NCI-H2171 (cell line): ENCODE measurements at regions not wholly inside any gene's neighbourhood (a gene's known extent, or its start where the extent isn't known, plus 50 kb on each side); places are given as distances from the start of the nearest gene placed in this dataset.

ENCODE experiments used
- DNase-seq: peaks from one replicate; lab custom pipeline; 2025; lab: John Stamatoyannopoulos, UW

DNA sequence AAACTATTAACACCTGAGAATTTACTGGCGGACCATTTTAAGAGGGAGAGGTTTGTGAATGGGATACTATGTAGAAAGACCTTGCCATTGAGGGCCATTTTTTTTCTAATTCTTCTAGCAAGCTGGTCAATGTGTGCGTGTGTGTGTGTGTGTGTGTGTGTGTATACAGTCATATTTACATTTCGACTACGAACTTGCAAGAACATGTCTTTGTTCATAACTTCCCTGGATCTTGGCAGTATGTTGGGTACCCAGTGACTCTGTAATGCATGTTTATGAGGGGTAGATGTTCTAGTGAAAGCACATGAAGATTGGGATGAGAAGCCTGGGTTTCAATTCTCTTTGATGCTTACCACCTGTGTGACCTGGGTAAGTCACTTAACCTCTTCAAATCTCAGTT is 133.6 kb downstream of the UBE2E3 start:
- DNase-seq, result no peak

DNA sequence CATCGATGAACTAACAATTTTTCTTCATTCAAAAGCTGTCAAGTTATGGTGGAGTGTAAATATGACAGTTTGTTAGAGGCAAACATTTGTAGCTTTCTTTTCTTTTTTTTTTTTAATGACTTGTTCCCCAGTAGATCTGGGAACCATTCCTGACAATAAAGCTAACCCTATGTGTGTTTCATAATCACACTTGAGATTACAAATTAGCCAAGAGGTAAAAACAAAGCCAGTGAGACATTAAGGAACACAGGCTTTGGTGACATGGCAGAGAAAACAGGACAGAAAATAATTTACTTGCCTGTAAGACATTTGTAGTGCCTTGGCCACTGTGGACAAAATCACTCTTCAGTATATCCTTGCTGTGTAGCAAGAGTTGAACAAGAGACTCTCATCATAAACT is 135.9 kb downstream of the UBE2E3 start:
- DNase-seq, result no peak

DNA sequence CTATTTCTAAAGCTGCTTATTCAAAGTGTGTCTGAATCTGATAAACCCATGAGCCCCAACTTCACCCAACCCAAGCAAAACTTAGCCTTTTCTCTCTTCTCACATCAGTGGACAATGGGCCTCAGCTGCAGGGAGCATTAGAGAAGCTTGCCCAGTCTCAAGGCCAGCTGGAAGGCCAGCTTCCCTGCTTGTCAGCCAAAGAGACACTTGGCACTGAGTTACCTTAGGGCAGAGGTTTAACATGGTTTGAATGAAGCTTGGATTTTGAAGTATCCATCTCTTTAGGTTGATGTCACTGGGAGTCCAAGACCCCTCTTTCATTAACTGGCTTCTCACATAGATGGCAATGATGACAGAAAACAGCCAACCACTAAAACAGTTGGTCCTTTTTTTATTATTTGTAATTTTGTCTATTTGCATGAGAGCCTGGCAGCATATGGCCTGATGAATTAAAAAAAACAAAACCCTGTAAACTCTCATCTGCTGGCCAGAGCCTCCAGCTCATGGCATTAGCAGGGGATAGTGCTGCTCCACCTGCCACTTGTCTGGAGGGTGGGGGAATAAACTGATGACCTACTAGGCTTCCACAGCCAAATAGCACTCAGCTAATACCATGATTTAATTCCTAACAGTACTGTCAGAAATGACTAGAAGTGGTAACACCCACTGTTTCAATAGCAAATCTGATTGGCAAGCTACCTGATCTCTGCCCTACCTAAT is 137.0 kb downstream of the UBE2E3 start:
- DNase-seq, result no peak

DNA sequence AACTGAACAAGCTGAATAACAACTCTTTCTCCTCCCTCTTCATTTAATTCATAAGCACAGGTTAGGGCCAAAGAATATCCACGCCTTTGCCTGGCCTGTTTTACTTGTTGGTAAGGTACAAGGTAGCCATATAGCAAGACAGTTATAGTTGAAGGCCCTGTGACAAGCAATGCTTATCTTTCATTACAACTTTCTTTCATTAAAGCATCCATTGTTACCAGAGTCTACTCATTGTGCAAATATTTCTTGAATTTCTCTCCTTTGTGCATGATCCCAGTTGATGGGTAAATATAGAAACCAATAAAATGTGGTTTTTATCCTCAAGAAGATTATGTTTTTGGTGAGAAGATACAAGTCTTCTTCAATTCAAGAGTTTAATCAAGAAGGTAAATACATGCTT is 140.2 kb downstream of the UBE2E3 start:
- no peak for DNase-seq

DNA sequence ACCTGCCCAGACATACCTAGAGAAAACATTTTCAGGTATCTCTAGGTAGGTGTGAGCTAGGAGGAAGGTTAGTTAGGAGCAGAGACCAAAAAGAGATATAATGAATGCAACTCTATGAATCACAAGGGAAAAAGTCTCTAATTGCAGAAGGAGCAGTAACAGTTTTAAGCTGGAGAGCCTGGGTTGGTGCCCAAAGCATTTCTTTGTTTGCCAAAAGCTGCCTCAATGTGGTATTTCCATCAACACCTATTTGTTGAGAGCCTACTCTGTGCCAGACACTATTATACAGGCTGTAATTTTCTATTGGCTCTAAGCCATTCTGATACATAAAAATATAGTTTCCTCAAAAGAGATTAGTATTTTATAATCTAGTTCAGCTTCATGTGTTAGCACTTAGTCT is 141.6 kb downstream of the UBE2E3 start:
- DNase-seq, result no peak

DNA sequence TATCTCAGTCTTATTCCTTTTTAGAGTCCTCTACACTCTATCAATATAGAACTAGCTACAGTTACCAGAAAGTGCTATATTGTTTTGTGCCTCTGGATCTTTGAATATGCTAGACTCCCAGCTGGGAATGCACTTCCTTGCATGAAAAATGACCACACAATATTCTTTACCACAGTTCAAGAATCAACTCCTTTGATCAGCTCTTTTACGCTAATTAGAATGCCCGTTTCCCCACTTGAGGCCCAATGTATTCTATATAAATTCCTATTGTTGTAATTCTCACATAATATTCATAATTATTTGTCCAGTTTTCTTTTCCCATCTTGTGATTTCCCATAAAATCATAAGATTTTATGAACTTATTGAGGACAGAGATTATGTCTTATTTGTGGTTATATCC is 142.2 kb downstream of the UBE2E3 start:
- DNase-seq, result no peak

DNA sequence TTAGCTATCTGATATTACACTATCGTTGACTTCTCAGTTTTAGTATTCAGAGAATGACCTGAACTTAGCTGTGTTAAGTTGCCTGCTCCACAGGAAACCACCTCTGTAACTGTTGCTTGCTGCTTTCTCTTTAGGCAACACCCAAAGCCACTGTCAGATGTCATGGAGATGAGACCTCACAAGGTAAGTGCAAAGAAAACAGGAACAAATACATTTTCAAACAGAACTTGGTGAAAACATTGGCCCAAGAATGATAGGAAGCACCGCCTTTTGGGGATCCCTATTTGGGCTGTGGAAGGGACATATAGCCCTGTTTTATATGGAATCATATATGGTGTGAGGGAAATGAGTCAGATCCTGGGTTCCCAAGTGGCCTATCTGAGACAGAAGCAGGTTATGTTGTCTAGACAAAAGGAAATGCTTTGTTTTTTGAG is 143.4 kb downstream of the UBE2E3 start:
- no peak for DNase-seq

DNA sequence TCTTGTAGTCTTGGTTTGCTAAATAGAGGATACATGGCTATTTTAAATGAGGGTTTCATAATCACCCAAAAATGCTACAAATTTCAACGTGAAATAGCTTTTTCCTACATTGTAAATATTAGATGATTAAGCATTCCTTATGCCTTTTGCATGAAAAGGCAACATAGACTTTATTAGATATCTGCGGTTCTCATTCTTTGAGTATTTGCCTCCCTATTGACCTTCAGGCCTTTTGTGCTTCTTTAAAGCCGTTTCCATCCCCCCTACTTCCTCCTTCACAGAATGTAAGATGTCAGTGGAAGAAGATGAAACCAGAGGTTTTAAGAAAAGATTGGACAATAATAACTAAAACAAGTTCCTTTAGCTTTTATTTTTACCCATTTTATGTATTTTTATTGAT is 144.1 kb downstream of the UBE2E3 start:
- no peak for DNase-seq

DNA sequence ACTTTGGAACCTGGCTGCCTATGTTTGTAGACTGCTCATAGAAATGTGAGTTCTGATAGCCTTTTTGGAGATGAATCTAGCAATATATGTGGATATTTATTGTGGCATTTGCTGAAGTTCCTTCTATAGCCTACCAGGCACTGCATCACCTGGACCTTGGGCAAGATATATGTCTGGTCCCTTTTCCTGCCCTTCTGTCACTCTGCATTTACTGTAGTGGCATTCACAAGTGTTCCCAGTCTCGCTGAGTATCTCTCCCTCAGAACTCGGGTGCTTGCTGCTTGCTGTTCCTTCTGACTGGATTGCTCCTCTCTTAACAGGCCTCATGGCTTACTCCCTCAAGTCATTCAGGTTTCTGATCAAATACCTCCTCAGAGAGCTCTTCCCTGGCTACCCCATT is 145.0 kb downstream of the UBE2E3 start:
- no peak for DNase-seq

DNA sequence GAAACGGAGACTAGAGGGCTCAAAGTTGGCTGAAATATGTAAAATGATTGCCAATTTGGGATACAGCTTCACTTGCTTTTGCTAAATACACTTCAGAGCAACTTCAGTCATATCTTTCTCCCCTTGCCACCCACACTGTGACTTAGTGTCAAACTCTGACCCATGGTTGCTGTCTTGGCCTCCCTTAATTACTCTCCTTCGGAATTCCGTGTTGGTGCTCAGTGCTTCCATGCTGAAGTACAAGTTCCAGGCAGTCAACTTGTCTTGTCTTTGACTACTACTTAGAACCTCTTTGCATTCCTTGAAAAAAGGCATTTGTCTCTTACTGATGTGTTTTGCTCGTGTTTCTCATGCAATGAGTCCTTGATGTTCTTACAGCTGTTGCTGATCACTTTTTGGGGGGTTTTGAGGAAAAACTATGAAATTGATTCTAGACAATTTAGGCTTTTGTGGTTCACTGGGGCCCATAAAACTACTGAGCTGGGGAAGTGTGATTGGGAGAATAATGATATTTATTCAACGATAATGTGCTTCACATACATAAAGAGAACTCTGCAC is 146.0 kb downstream of the UBE2E3 start:
- DNase-seq, result no peak

DNA sequence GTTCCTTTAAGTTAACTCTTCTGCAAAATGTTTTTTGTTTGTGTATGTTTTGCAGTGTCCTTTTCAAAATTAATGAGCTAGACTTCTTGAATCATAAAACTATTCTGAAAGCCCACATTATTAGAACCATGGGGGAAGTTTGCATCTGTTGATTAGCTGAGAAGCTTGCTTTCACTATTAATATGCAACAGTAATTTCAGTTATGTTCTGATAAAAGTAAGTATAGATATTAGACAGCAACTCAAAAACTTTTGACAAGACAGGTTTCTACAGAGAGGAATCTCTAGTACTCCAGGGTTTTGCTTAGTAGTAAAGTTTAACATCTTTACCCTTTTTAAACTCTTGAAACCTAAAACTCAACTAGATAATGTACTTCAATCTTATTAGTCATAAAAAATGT is 147.8 kb downstream of the UBE2E3 start:
- DNase-seq, result no peak

DNA sequence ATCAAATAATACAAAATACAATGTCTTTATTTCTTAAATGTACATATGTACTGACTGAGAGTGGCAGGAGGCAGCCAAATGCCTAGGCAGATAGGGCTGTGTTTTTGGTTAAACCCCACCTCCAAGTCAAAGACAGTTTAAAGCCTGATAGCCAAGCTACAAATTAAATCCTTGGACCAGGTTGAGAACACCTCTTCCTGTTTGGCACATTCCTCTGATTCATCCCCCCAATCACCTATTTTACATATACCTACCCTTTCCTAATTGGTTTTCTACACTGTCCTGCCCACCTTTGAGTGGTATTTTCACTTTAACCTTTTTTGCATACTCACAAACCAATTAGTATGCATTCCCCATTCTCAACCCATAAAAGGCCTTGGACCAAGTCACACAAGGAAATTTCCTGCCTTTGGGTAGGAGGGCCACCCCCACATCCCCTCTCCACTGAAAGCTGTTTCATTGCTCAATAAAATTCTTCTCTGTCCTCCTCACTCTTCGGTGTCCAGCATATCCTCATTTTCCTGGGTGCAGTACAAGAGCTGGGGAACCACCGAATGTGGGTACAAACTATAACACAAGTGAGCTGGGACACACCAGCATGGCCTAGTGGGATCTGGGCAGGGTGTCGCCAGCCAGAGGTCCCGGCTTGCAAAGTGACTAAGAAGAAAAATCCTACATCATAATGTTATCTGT is 149.1 kb downstream of the UBE2E3 start:
- DNase-seq, result no peak

DNA sequence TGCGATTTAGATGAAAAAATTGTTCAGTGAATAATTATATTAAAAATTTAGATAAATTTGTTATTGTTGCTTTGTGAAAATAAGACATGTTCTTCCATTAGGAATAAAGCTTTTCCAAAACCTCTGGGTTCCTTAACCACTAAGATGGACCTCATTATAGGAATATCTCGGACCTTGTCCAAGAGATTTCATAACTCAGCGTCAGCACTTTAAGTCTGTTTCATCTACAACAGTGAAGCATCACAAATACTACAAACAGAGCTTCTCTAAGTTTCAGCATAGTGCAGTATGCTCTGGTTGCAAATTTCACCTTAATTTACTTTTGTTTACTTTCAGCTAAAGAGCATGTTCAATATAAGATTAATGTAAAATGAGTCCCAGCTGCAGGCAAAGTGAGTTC is 150.3 kb downstream of the UBE2E3 start:
- no peak for DNase-seq

DNA sequence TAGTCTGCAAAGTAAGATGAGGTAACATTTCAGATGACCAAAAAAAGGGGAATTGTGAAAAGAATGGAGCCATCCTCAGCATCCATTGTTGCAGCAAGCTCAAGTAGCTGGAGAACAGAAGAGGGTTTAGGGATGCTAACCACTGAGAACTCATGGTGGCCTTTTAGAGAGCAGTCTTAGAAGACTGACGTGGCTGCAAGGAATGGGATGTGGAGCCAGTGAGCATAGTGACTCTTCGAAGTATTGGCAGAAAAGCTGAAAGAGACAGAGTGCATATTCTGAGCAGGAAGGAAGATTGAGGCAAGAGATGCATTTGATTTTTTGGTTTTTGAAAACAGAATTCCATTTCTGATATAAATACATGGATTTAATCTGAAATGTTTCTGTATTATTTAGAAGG is 151.2 kb downstream of the UBE2E3 start:
- DNase-seq, result no peak

DNA sequence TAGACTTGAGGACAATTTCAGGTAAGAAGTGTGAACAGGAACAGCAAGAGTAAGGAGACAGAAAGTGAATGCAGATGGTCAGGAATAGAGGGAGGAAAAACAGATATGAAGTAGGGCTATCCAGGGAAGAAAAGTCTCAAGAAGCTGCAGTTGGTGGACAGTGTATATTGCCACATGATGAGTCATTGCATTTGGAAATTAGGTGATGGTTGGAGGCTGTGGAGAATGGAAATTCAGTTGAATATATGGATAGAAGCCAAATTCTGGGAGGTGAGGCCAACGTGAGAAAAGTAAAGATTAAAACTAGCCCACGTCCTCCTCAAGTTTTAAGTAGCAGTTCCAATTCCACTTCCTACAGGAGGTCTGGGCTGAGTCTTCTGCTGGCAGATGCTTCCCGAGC is 158.4 kb downstream of the UBE2E3 start:
- no peak for DNase-seq

DNA sequence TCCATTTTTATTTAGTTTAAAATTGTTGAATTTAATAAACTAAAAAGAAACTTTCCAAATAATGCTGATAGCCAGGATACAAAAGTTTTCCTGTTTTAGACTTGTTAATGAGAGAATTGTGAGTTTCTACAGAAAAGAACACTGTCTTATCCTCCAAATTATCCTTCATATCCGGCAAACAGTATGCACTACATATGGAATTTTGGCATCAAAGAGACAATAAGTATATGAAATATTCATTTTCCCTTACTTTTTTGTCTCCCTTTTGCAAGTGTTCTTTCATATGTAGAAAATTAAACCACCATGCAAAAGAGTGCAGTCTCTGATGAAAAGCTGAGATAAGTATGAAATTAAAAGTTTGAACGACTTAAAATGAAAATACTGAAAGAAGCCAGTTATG is 159.4 kb downstream of the UBE2E3 start:
- no peak for DNase-seq

DNA sequence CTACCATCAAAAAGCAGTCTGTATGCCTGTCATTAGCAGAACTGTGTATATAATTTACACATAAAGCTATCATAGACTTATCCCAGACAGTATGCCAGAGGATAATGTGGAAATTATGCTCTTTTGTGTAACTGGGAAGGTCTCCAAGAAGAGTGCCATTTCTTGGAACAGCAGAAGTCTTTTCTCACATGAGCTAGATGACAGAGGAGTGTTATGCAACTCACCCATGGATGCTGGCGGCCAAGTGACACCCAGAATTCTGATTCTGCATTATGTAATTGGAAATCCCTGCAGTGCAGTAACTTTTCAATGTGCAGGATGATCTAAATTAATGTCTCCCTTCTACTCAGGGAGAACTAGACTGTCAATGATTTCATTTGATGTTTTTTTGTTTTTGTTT is 160.0 kb downstream of the UBE2E3 start:
- no peak for DNase-seq

DNA sequence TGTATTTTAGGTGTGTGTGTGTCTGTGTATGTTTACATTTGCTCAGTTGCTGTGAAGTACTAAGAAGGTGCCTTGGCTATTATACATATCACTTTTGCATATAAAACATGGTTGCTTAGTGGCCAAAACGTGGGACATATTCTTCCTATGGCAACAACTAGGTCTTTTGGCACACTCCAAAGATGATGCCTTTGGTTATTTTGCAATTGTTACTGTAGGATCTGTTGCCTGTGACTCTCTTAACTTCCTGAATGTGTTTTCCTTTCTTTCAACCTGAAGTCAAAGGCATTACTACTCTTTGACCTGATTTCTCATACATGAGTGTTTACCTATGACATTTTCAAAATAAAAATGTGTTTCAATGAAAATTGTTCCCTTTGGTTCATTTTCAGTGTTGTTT is 160.5 kb downstream of the UBE2E3 start:
- no peak for DNase-seq

DNA sequence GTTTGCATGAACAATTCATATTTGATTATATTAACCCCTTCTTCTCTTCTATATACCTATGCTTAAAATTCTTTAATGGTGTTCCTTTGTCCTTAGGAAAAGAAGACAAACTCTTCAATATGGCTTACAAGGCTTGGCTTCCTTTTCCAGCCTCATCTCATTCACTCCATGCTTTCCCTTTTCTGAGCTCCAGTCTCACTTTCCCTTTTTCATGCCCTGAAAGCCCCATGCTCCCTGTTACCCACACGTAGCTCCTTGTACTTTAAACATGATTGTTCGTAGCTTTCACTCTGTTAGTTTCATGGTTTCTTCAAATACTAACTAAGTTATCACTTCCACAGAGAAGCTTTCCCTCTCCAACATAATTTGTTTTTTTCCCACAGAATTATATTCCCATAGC is 161.3 kb downstream of the UBE2E3 start:
- DNase-seq, result no peak

DNA sequence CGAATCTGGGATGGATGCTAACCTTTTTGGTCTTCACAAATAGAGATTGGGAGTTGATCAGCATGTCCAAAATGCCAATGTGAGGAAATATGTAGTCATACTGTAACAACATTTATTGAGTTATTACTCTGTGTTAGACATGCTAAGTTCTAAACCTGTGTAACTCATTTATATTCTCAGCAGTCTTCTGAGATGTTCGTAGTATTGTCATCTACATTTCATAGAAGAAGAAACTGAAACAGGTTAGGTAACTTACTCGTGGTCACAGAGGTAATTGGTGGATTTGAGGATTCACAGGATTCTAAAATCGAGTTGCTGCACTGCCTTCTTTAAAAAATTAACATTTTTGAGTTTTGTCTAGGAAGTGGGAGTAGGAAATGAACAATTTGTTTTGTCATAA is 162.1 kb downstream of the UBE2E3 start:
- DNase-seq, result no peak

DNA sequence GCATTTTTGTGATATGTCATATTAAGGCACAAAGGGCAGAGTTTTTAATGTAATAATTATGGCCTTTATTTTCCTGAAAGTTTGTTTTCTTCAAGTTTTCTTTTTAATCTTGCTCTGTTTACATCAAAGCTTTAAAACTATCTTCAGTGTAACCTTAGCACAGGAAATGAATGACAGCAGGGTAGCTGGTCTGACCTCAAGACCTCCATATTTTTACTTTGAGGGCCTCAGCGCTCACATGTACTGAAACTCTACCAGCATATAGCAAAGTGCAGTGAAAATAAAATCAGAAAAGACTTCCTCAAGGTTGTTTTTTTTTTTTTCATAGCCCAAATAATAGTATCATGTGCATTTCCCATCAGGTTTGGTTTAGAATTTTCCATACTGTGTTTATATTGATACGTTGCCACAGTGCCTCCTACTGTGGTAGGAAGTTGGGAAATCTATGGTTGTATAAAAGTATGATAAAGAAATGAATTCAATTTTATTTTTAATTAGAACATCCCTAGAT is 163.4 kb downstream of the UBE2E3 start:
- no peak for DNase-seq

DNA sequence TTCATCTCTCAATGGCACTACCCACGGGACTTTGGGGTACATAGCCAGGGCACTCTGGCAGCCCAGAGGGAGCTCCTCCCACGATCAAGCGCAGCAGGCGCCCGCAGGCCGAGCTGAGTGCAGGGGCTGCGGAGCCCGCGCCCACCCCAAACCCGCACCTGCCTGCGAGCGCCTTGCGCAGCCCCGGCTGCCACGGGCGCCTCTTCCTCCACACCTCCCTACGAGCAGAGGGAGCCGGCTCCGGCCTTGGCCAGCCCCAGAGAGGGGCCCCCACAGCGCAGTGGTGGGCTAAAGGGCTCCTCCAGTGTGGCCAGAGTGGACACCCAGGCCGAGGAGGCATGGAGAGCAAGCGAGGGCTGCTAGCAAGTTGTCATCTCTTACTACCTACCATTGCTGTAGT is 165.2 kb downstream of the UBE2E3 start:
- no peak for DNase-seq

DNA sequence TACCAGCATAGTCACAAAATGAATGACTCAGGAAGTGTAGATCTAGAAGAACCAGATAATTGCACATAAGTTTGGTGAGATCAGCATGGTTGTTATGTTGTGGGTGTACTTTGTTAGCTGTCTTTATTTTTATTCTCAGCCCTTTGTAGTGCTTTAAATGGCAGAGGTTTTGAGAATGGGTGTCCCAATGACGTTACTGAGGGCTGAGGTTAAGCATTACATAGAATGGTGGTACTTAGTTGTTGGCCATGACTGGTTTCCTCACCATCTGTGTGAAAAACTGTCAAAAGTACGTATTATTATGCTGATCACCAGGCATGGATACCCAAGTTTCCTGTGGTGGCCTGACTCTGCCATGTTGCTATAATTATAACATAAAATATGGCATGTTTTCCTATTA is 165.8 kb downstream of the UBE2E3 start:
- DNase-seq, result no peak

DNA sequence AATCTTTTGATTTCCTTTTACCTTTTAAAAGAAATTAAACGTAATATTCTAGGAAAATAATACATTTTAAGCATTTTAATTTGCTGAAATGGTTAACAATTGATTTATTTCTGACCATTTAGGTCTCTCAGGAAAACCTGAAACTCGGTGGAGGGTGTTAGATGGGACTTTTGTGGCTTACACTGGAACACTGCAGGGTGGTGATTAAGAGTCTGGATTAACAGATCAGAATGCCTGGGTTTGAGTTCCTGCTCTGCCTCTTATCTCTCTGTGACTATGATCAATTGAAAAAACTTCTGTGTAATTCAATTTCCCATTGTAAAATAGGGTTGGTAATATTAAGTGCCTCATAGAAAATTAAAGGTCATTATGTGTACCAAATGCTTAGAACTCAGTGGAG is 168.7 kb downstream of the UBE2E3 start:
- DNase-seq, result no peak
